GM19240 (cell line): ENCODE measurements at regions not wholly inside any gene's neighbourhood (a gene's known extent, or its start where the extent isn't known, plus 50 kb on each side); places are given as distances from the start of the nearest gene placed in this dataset.

ENCODE experiments used
- DNase-seq: peaks from one replicate; pipeline ENCODE4 v3.0.0; 2011; ENCODE audit warnings: low spot score; ENCODE audit not compliant: insufficient read length

GRCh38 chr9:91130796-91131318 lies 230.9 kb downstream of the AUH start:
- DNase-seq: no peak

- no peak for DNase-seq
Measured at GRCh38 chr9:91131433-91131839, 230.3 kb downstream of the AUH start.

GRCh38 chr9:91132576-91133073 lies 229.1 kb downstream of the AUH start:
- no peak for DNase-seq

- DNase-seq: no peak
Measured at GRCh38 chr9:91134608-91135007, 227.1 kb downstream of the AUH start.

GRCh38 chr9:91137391-91137790 lies 224.3 kb downstream of the AUH start:
- no peak for DNase-seq

- DNase-seq: no peak
Measured at GRCh38 chr9:91138760-91139159, 223.0 kb downstream of the AUH start.

GRCh38 chr9:91141407-91141965 lies 220.2 kb downstream of the AUH start:
- no peak for DNase-seq

- no peak for DNase-seq
Measured at GRCh38 chr9:91143162-91143561, 218.6 kb downstream of the AUH start.

- DNase-seq: no peak
Measured at GRCh38 chr9:91143642-91144041, 218.1 kb downstream of the AUH start.

GRCh38 chr9:91144769-91145168 lies 216.9 kb downstream of the AUH start:
- no peak for DNase-seq

- DNase-seq: no peak
Measured at GRCh38 chr9:91145496-91145895, 216.2 kb downstream of the AUH start.

- DNase-seq: no peak
Measured at GRCh38 chr9:91146391-91147019, 215.2 kb downstream of the AUH start.

- no peak for DNase-seq
Measured at GRCh38 chr9:91147079-91147708, 214.5 kb downstream of the AUH start.

GRCh38 chr9:91148306-91148705 lies 213.4 kb downstream of the AUH start:
- DNase-seq: no peak

- DNase-seq: no peak
Measured at GRCh38 chr9:91150273-91150997, 211.3 kb downstream of the AUH start.

- peak; percentile 71 for DNase-seq
Measured at GRCh38 chr9:91150998-91151717, 210.6 kb downstream of the AUH start.

- no peak for DNase-seq
Measured at GRCh38 chr9:91151718-91152095, 210.0 kb downstream of the AUH start.

- DNase-seq: no peak
Measured at GRCh38 chr9:91154686-91155085, 207.0 kb downstream of the AUH start.

- DNase-seq: no peak
Measured at GRCh38 chr9:91155181-91155580, 206.5 kb downstream of the AUH start.

- no peak for DNase-seq
Measured at GRCh38 chr9:91155746-91156376, 205.9 kb downstream of the AUH start.
